Activated T-helper 17 cell treated with anti-CD3 and anti-CD28 coated beads, Interleukin-2, amount 50 U/mL, for 72 hours (primary cell): ENCODE measurements at regions not wholly inside any gene's neighbourhood (a gene's known extent, or its start where the extent isn't known, plus 50 kb on each side); places are given as distances from the start of the nearest gene placed in this dataset.
"Not testable (repeated sequence)": the region's sequence is repeated elsewhere in the genome, so short reads cannot be mapped to it uniquely, and the experiment has no call there.

Source experiments
- ATAC-seq: fragments of 150-1000 bp; cut with Tn5 transposase; replicated peaks from 2 replicates; pipeline ENCODE4 v1.10.0; 2021; ENCODE audit warnings: mild to moderate bottlenecking, moderate library complexity
- H3K27ac Mint-ChIP-seq: one replicate; pipeline ENCODE4 v1.8.0; 2022; ENCODE audit warnings: mixed read lengths
- H3K27me3 Mint-ChIP-seq: one replicate; pipeline ENCODE4 v1.8.0; 2022; ENCODE audit warnings: mixed read lengths
- H3K36me3 Mint-ChIP-seq: one replicate; pipeline ENCODE4 v1.8.0; 2022; ENCODE audit warnings: low read depth, mild to moderate bottlenecking, mixed read lengths
- H3K4me1 Mint-ChIP-seq: one replicate; pipeline ENCODE4 v1.8.0; 2022; ENCODE audit warnings: mixed read lengths
- H3K4me3 Mint-ChIP-seq: one replicate; pipeline ENCODE4 v1.8.0; 2022; ENCODE audit warnings: mild to moderate bottlenecking, mixed read lengths
- H3K9me3 Mint-ChIP-seq: one replicate; pipeline ENCODE4 v1.8.0; 2022; ENCODE audit warnings: mixed read lengths

- Mint-ChIP-seq H3K4me3 (no peak overlapping the region), H3K27me3 (no peaks in the 10 kb centered on the region), H3K27ac (no peak overlapping the region), H3K4me1 (no peaks in the 10 kb centered on the region), H3K36me3 (no peaks in the 10 kb centered on the region), H3K9me3 (no peaks in the 10 kb centered on the region)
- ATAC-seq, result no peak
Observed at GRCh38 chr1:67542747-67543146, 112.5 kb upstream of the SERBP1 start.

GRCh38 chr1:67544921-67545320, 114.7 kb upstream of the SERBP1 start:
- H3K4me3 Mint-ChIP-seq, result no peak overlapping the region
- no peak for ATAC-seq
- H3K27me3 Mint-ChIP-seq, result peaks cover 3% of the 10 kb centered on the region
- H3K27ac Mint-ChIP-seq, result no peak overlapping the region
- H3K4me1 Mint-ChIP-seq, result no peaks in the 10 kb centered on the region
- no peaks in the 10 kb centered on the region for H3K36me3 Mint-ChIP-seq
- H3K9me3 Mint-ChIP-seq, result no peaks in the 10 kb centered on the region

GRCh38 chr1:67545364-67545763, 115.2 kb upstream of the SERBP1 start:
- no peaks in the 10 kb centered on the region for H3K4me1 Mint-ChIP-seq
- no peaks in the 10 kb centered on the region for H3K9me3 Mint-ChIP-seq
- no peaks in the 10 kb centered on the region for H3K36me3 Mint-ChIP-seq
- no peak for ATAC-seq
- no peak overlapping the region for H3K27ac Mint-ChIP-seq
- no peak overlapping the region for H3K4me3 Mint-ChIP-seq
- H3K27me3 Mint-ChIP-seq, result peaks cover 3% of the 10 kb centered on the region

GRCh38 chr1:67551375-67551774, 121.2 kb upstream of the SERBP1 start:
- Mint-ChIP-seq H3K4me3 (no peak overlapping the region), H3K27me3 (peaks cover 13% of the 10 kb centered on the region), H3K4me1 (no peaks in the 10 kb centered on the region), H3K36me3 (no peaks in the 10 kb centered on the region), H3K9me3 (no peaks in the 10 kb centered on the region), H3K27ac (no peak overlapping the region)
- no peak for ATAC-seq

- no peak for ATAC-seq
- Mint-ChIP-seq H3K9me3 (no peaks in the 10 kb centered on the region), H3K27ac (no peak overlapping the region), H3K4me1 (no peaks in the 10 kb centered on the region), H3K27me3 (peaks cover 20% of the 10 kb centered on the region), H3K36me3 (no peaks in the 10 kb centered on the region), H3K4me3 (no peak overlapping the region)
Observed at GRCh38 chr1:67552336-67552759, 122.1 kb upstream of the SERBP1 start.

GRCh38 chr1:67554204-67554603, 124.0 kb upstream of the SERBP1 start:
- not testable (repeated sequence) for H3K4me3 Mint-ChIP-seq, ATAC-seq, H3K9me3 Mint-ChIP-seq, H3K27ac Mint-ChIP-seq, H3K36me3 Mint-ChIP-seq, H3K4me1 Mint-ChIP-seq
- H3K27me3 Mint-ChIP-seq, result peaks cover 30% of the 10 kb centered on the region

GRCh38 chr1:67555461-67556296, 125.5 kb upstream of the SERBP1 start:
- no peak overlapping the region for H3K27ac Mint-ChIP-seq
- H3K36me3 Mint-ChIP-seq, result no peaks in the 10 kb centered on the region
- no peak for ATAC-seq
- no peaks in the 10 kb centered on the region for H3K9me3 Mint-ChIP-seq
- peaks cover 30% of the 10 kb centered on the region for H3K27me3 Mint-ChIP-seq
- H3K4me1 Mint-ChIP-seq, result no peaks in the 10 kb centered on the region
- H3K4me3 Mint-ChIP-seq, result no peak overlapping the region

DNA sequence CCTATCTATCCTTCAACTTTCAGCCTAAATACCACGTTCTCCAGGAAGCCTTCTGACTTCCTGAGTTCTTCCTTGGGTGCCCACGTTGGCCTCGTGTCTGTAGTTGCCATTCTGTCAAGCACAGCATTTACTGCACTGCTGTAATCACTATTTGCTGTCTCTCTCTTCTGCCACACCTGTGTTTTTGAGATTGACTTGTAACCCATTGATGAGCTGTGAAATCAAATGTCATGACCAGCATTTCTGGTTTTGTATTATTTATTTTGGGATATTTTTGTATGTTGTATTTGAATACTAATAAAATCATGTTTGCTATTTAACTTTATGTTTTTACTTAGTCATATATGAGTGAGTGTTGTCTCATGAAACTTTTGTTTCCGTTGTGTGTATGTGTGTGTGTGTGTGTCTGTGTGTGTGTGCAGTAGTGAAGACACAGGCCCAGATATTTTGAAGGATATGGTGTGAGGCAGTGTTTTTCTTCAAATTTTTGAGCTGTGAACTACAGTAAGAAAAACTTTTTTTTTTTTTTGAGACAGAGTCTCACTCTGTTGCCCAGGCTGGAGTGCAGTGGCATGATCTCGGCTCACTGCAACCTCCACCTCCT, 126.2 kb upstream of the SERBP1 start:
- peaks cover 30% of the 10 kb centered on the region for H3K27me3 Mint-ChIP-seq
- no peaks in the 10 kb centered on the region for H3K36me3 Mint-ChIP-seq
- no peak overlapping the region for H3K4me3 Mint-ChIP-seq
- no peak for ATAC-seq
- no peak overlapping the region for H3K27ac Mint-ChIP-seq
- H3K9me3 Mint-ChIP-seq, result no peaks in the 10 kb centered on the region
- no peaks in the 10 kb centered on the region for H3K4me1 Mint-ChIP-seq

DNA sequence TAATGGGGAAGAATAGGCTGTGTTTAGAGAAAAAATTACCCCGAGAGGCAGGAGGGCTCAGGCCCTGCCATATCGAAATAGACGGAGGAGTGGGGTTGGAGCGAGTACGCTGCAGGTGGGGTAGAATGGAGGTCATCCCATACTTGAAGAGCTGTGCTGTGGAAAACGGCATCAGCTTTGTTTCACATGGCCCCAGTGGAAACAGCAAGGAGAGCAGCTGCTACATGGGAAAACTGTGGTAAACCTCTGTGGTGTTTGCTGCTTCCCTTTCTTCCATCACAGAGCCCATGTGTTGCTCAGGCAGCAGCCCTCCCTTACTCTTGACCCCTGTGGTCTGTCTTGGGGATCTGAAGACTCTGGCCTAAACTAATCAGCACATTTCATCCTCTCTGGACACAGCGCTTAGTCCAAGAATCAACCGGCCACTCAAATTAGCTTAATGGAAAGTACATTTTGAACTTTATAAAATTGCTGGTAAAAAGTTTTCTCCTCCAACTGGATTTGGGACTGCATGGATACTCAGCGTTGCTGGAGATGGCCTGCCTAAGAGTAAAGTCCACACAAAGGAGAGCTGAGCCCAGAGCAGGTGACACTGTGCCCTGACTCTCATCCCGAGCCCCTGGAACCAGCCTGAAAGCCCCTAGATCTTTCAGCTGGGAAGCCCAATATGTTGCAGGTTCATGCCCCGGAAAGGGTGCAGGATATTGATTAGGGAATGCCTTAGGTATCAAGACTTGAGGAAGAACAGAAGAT, 127.1 kb upstream of the GADD45A start:
- Mint-ChIP-seq H3K9me3 (no peaks in the 10 kb centered on the region), H3K4me3 (no peak overlapping the region), H3K4me1 (no peaks in the 10 kb centered on the region), H3K36me3 (no peaks in the 10 kb centered on the region), H3K27ac (no peak overlapping the region), H3K27me3 (peaks cover 30% of the 10 kb centered on the region)
- no peak for ATAC-seq

DNA sequence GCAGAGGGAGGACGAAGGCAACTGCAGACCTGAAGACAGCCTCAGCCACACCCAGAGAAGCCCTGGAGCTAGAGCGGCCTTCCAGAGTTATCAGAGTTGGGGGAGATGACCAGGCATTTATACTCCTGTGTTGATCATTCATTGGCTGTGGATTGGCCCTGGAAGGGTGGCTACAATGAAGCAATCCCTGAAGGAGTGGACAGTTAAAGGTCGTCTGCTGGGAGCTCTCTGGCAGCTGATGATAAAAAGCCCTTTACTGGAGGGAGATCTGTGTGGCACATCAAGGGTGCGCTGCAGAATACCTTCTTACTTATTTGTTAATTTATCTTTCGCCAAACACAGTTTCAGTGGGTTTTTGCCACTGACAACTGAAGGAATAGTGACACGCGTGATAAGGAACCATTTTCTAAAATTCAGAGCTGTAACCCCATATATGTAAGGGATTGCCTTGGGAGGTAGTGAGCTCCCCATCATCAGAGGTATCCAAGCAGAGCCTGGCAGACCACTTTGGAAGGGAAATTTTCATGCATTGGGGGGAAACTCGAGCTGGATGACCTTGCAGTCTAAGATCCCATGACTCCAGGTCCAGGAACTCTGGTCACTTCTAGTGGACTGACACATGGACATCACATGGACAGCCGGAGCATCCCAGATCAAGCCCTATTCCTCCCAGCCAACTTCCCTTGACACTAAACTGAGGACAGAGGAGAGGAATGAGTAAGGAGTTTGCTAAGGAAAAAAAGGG, 126.4 kb upstream of the GADD45A start:
- Mint-ChIP-seq H3K27ac (no peak overlapping the region), H3K27me3 (peaks cover 26% of the 10 kb centered on the region), H3K4me1 (peaks cover under 1% of the 10 kb centered on the region), H3K9me3 (no peaks in the 10 kb centered on the region), H3K36me3 (no peaks in the 10 kb centered on the region), H3K4me3 (no peak overlapping the region)
- no peak for ATAC-seq

DNA sequence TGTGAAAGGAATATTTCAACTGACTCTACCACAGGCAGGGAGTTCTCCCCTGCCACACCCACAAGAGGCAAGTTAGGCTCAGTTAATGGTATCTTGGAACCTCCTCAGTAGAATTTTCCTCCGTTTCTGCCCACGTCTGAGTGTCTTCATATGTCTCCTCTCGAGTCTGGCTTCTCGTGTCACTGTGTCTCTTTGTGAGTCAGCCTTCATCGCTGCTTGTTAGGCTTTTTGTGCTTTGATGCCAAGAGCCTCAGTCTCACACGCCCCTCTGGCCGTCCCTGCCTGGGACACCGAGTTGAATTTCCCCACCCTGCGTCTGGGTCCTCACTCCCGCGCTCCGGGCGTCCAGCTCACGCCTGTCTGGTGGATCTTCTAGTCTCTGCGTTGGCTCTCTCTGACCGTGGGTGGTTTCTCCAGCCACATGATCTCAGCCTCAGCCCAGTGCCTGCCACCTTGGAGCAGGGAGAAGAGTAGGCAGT, 125.7 kb upstream of the GADD45A start:
- Mint-ChIP-seq H3K9me3 (no peaks in the 10 kb centered on the region), H3K27me3 (peaks cover 26% of the 10 kb centered on the region), H3K27ac (no peak overlapping the region), H3K4me3 (no peak overlapping the region), H3K36me3 (no peaks in the 10 kb centered on the region), H3K4me1 (peaks cover 7% of the 10 kb centered on the region)
- no peak for ATAC-seq

DNA sequence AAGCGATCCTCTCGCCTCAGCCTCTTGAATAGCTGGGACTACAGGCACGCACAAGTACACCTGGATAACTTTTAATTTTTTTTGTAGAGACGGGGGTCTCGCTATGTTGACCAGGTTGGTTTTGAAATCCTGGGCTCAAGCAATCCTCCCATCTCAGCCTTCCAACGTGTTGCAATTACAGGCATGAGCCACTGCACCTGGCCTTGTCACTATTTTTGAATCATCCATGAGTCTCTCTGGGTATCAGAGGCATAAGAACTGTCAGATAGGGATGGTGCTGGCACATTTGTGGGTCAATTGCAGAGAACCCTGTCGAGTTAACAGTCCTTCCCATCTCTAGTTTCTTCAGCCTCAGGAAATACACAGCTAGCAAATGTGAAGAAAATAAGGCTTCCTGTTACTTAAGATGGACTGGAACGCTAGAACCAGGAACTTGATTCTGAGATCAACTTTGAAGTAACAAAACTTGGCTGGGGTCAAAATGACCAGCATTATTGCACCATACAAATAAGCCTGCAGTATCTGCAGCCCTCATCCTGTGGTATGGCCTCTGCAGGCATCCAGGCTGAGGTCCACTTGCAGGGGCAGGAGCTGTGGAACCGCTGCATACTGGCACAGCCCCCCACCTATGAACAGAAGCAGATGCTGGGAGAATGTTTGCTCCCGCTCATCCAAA, 124.3 kb upstream of the GADD45A start:
- H3K4me1 Mint-ChIP-seq, result peaks cover 9% of the 10 kb centered on the region
- ATAC-seq, result no peak
- H3K36me3 Mint-ChIP-seq, result no peaks in the 10 kb centered on the region
- peaks cover 22% of the 10 kb centered on the region for H3K27me3 Mint-ChIP-seq
- H3K4me3 Mint-ChIP-seq, result no peak overlapping the region
- no peak overlapping the region for H3K27ac Mint-ChIP-seq
- no peaks in the 10 kb centered on the region for H3K9me3 Mint-ChIP-seq

GRCh38 chr1:67561704-67562113, 123.3 kb upstream of the GADD45A start:
- peaks cover 9% of the 10 kb centered on the region for H3K4me1 Mint-ChIP-seq
- H3K4me3 Mint-ChIP-seq, result no peak overlapping the region
- ATAC-seq, result peak; percentile 76
- H3K9me3 Mint-ChIP-seq, result no peaks in the 10 kb centered on the region
- H3K27me3 Mint-ChIP-seq, result peaks cover 16% of the 10 kb centered on the region
- H3K36me3 Mint-ChIP-seq, result no peaks in the 10 kb centered on the region
- no peak overlapping the region for H3K27ac Mint-ChIP-seq

- Mint-ChIP-seq H3K27ac (peak overlapping the region; percentile 80), H3K9me3 (no peaks in the 10 kb centered on the region), H3K4me1 (peaks cover 9% of the 10 kb centered on the region), H3K36me3 (no peaks in the 10 kb centered on the region), H3K27me3 (peaks cover 2% of the 10 kb centered on the region), H3K4me3 (peak overlapping the region; percentile 52)
- peak; percentile 53 for ATAC-seq
Observed at GRCh38 chr1:67563684-67564083, 121.3 kb upstream of the GADD45A start.
